Smooth muscle cell (in vitro differentiated cells): ENCODE measurements at regions not wholly inside any gene's neighbourhood (a gene's known extent, or its start where the extent isn't known, plus 50 kb on each side); places are given as distances from the start of the nearest gene placed in this dataset.
"Not testable (repeated sequence)": the region's sequence is repeated elsewhere in the genome, so short reads cannot be mapped to it uniquely, and the experiment has no call there.

ENCODE experiments used
- DNase-seq: peaks from one replicate; lab custom pipeline; 2025; ENCODE audit not compliant: unreplicated experiment; lab: John Stamatoyannopoulos, UW
- H2AFZ ChIP-seq: fragments of 200-600 bp; sonication (generic); 2 replicates; pipeline ENCODE4 v1.6.0; 2016; ENCODE audit warnings: antibody characterized with exemption, low read depth, mild to moderate bottlenecking
- H3F3A ChIP-seq: fragments of 200-600 bp; sonication (generic); 2 replicates; pipeline ENCODE4 v1.6.0; 2017; ENCODE audit warnings: antibody characterized with exemption, low read depth
- H3K27ac ChIP-seq: fragments of 200-600 bp; sonication (generic); 2 replicates; pipeline ENCODE4 v1.5.1; 2016; ENCODE audit warnings: low read depth, mild to moderate bottlenecking
- H3K27me3 ChIP-seq: fragments of 200-600 bp; sonication (generic); 2 replicates; pipeline ENCODE4 v1.6.1; 2016; ENCODE audit warnings: low read depth, mild to moderate bottlenecking
- H3K36me3 ChIP-seq: fragments of 200-600 bp; sonication (generic); 2 replicates; pipeline ENCODE4 v1.5.1; 2016; ENCODE audit warnings: low read depth
- H3K4me1 ChIP-seq: fragments of 200-600 bp; sonication (generic); 2 replicates; pipeline ENCODE4 v1.5.1; 2016; ENCODE audit warnings: low read depth
- H3K4me2 ChIP-seq: fragments of 200-600 bp; sonication (generic); 2 replicates; pipeline ENCODE4 v1.6.0; 2016; ENCODE audit warnings: mild to moderate bottlenecking
- H3K4me3 ChIP-seq: fragments of 200-600 bp; sonication (generic); 2 replicates; pipeline ENCODE4 v1.5.1; 2016; ENCODE audit warnings: mild to moderate bottlenecking
- H3K79me2 ChIP-seq: fragments of 200-600 bp; sonication (generic); 2 replicates; pipeline ENCODE4 v1.6.0; 2016; ENCODE audit warnings: low read depth, mild to moderate bottlenecking
- H3K9ac ChIP-seq: fragments of 200-600 bp; sonication (generic); 2 replicates; pipeline ENCODE4 v1.6.0; 2016; ENCODE audit warnings: low read depth
- H3K9me3 ChIP-seq: fragments of 200-600 bp; sonication (generic); replicated peaks from 2 replicates; pipeline ENCODE4 v1.5.1; 2016; ENCODE audit warnings: low read depth
- H4K20me1 ChIP-seq: fragments of 200-600 bp; sonication (generic); 2 replicates; pipeline ENCODE4 v1.6.0; 2016; ENCODE audit warnings: low read depth
- WGBS: methylation state at CpG from one replicate; pipeline ENCODE4 v1.1.7; 2016; ENCODE audit warnings: low lambda C conversion rate; 5-methylcytosine and 5-hydroxymethylcytosine counted together
- TF ChIP-seq, protein P1 (sequence below): fragments of 200-600 bp; sonication (generic); IDR thresholded peaks from 2 replicates; pipeline ENCODE4 v1.5.1; 2017; ENCODE audit warnings: borderline replicate concordance, mild to moderate bottlenecking, antibody characterized with exemption; ENCODE audit not compliant: insufficient read depth, poor library complexity, severe bottlenecking

DNA sequence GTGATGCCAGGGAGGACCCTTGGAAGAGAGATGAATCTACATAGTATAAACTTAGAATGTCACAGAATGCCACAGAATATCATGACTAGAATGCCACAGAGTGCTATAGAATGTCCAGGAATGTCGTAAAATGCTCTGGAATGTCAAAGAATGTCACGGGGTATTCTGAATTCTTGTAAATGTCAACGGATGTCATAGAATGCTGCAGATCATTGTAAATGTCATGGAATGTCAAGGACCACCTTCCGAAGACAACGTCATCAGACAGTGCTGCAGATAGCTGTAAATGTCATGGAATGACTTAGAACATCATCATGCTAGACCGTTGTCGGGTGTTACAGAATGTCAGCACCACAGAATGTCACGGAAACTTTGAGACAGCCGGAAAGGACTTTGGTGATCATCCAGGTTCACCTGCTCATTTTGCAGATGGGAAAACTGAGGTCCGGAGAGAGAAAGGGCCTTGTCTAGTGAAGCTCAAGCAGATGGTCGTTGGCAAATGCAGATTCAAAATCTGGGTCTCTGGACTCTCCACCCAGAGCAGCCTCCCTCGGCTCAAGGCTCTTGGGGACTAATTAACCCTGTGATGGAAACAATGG is 117.1 kb downstream of the LHX2 start:
- Histone ChIP-seq H3K36me3 (no peaks in the 10 kb centered on the region), H3K27ac (no peak overlapping the region), H4K20me1 (no peaks in the 10 kb centered on the region), H3K27me3 (no peaks in the 10 kb centered on the region), H2AFZ (no peak overlapping the region), H3K9me3 (no peaks in the 10 kb centered on the region), H3K4me3 (no peak overlapping the region), H3K9ac (no peak overlapping the region), H3F3A (no peaks in the 10 kb centered on the region), H3K4me1 (peaks cover 6% of the 10 kb centered on the region), H3K4me2 (no peak overlapping the region), H3K79me2 (no peaks in the 10 kb centered on the region)
- TF ChIP-seq, protein P1, sequence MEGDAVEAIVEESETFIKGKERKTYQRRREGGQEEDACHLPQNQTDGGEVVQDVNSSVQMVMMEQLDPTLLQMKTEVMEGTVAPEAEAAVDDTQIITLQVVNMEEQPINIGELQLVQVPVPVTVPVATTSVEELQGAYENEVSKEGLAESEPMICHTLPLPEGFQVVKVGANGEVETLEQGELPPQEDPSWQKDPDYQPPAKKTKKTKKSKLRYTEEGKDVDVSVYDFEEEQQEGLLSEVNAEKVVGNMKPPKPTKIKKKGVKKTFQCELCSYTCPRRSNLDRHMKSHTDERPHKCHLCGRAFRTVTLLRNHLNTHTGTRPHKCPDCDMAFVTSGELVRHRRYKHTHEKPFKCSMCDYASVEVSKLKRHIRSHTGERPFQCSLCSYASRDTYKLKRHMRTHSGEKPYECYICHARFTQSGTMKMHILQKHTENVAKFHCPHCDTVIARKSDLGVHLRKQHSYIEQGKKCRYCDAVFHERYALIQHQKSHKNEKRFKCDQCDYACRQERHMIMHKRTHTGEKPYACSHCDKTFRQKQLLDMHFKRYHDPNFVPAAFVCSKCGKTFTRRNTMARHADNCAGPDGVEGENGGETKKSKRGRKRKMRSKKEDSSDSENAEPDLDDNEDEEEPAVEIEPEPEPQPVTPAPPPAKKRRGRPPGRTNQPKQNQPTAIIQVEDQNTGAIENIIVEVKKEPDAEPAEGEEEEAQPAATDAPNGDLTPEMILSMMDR = no peak
- WGBS = 45% methylated on average over 12 of the region's 12 CpGs
- DNase-seq = no peak

DNA sequence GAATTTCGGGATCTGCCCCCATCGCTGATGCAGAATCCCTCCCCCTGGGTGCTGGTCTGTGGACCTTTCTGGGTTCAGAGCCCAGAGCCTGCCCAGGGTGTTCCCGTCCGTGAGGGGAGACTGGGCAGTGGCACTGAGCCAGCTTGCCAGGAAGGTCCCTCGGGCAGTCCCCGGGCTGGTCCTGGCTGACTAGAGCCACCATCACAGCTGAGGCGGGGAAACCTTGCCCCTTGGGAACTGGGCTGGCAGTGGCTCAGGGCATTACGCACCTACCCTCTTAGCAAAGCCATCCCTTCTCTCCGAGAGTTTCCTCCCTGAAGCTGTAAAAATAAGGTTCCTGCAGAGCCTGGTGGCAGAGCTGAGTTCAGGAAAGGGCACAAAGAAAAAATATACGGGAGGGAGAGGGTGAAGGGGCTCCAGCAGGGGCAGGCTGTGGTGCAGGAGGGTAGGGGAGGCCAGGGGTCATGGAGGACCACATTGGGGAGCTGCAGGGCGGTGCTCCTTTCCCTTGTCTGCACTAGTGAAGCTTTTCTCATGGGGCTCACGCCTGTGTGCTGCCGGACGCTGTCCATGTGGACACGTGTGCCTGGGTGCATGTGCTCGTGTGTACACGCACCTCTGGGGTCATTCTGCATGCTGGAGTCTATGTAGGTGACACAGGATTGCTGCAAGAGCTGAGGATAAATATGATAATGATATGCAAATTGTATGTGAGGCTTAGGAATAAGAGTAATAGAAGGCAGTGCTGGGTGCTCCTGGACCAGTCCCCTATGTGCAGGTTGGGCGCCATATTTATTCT is 118.9 kb downstream of the LHX2 start:
- TF ChIP-seq, protein P1 = no peak

GRCh38 chr9:124131518-124131917 is 120.0 kb downstream of the LHX2 start:
- H3K36me3 ChIP-seq, H3K4me1 ChIP-seq, H3K79me2 ChIP-seq, H4K20me1 ChIP-seq, H2AFZ ChIP-seq, H3K9me3 ChIP-seq, H3K27ac ChIP-seq, DNase-seq, H3F3A ChIP-seq, H3K9ac ChIP-seq, H3K4me3 ChIP-seq, H3K27me3 ChIP-seq: not testable (repeated sequence)
- peak overlapping the region; percentile 21 for H3K4me2 ChIP-seq
- WGBS = 32% methylated on average over 7 of the region's 7 CpGs

More for the DNA sequence above, 118.9 kb downstream of the LHX2 start:
- no peaks in the 10 kb centered on the region for H3K9me3 ChIP-seq
- H3K9ac ChIP-seq = no peak overlapping the region
- no peak for DNase-seq
- no peak overlapping the region for H2AFZ ChIP-seq
- H3K4me2 ChIP-seq = no peak overlapping the region
- H3K27ac ChIP-seq = no peak overlapping the region
- H3K4me1 ChIP-seq = peaks cover 1% of the 10 kb centered on the region
- H3K27me3 ChIP-seq = no peaks in the 10 kb centered on the region
- 94% methylated on average over 18 of the region's 18 CpGs for WGBS
- no peaks in the 10 kb centered on the region for H3F3A ChIP-seq
- H3K4me3 ChIP-seq = no peak overlapping the region
- no peaks in the 10 kb centered on the region for H3K79me2 ChIP-seq
- H3K36me3 ChIP-seq = no peaks in the 10 kb centered on the region
- no peaks in the 10 kb centered on the region for H4K20me1 ChIP-seq

- TF ChIP-seq, protein P1 = no peak
- Histone ChIP-seq H3K4me1 (no peaks in the 10 kb centered on the region), H3K79me2 (no peaks in the 10 kb centered on the region), H3K27ac (no peak overlapping the region), H4K20me1 (no peaks in the 10 kb centered on the region), H3F3A (no peaks in the 10 kb centered on the region), H3K4me3 (no peak overlapping the region), H3K9me3 (no peaks in the 10 kb centered on the region), H3K9ac (no peak overlapping the region), H3K4me2 (no peak overlapping the region), H2AFZ (no peak overlapping the region), H3K36me3 (no peaks in the 10 kb centered on the region), H3K27me3 (no peaks in the 10 kb centered on the region)
- WGBS = 50% methylated on average over 10 of the region's 10 CpGs
- DNase-seq = no peak
These were observed 121.1 kb downstream of the LHX2 start for GRCh38 chr9:124132671-124133147.
